Activated naive CD4-positive, alpha-beta T cell treated with anti-CD3 and anti-CD28 coated beads, Interleukin-2, amount 50 U/mL, for 24 hours (primary cell): ENCODE measurements at regions not wholly inside any gene's neighbourhood (a gene's known extent, or its start where the extent isn't known, plus 50 kb on each side); places are given as distances from the start of the nearest gene placed in this dataset.
"Not testable (repeated sequence)": the region's sequence is repeated elsewhere in the genome, so short reads cannot be mapped to it uniquely, and the experiment has no call there.

Experiments
- H3K27ac Mint-ChIP-seq: one replicate; pipeline ENCODE4 v1.8.0; 2021; ENCODE audit warnings: mild to moderate bottlenecking, mixed read lengths
- H3K27me3 Mint-ChIP-seq: one replicate; pipeline ENCODE4 v1.8.0; 2021; ENCODE audit warnings: mixed read lengths
- H3K36me3 Mint-ChIP-seq: one replicate; pipeline ENCODE4 v1.8.0; 2021; ENCODE audit warnings: mixed read lengths
- H3K4me1 Mint-ChIP-seq: one replicate; pipeline ENCODE4 v1.8.0; 2021; ENCODE audit warnings: mixed read lengths
- H3K4me3 Mint-ChIP-seq: one replicate; pipeline ENCODE4 v1.8.0; 2021; ENCODE audit warnings: mild to moderate bottlenecking, mixed read lengths
- H3K9me3 Mint-ChIP-seq: one replicate; pipeline ENCODE4 v1.8.0; 2021; ENCODE audit warnings: mixed read lengths

DNA sequence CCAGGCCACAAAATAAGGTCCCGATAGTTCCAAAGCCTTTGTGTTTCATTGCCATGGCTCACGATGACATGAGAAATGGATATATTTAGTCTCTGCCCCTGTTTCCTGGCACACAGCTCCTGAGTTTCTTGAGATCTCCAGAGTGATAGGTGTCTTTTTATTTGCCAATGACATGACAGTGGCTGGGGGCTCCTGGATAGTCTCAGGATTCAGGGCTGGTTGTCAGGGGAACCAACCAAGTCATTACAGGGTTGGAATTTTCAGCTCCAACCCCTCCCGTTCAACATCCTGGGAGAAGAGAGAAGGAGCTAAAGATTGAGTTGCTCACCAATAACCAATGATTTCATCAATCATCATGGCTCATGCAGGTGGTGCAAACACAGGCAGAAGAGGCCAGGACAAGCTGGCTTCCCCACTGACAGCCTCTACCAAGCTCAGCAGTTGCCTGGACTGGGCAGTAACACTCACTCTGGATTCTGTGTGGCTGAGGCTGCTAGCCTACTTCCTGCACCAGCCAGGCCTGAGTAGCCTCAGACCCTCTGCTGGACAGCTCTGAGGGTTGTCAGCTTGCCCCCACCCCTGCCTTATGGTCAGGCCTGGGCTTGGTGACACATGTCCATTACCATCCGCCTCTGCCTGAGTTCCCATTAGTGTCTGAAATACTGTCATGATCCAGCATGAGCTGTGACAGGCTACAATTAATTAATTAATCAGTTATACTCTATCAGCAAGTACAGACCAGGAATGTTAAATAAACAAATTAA lies 534.4 kb upstream of the CDH5 start:
- Mint-ChIP-seq H3K27me3 (peaks cover 3% of the 10 kb centered on the region), H3K36me3 (no peaks in the 10 kb centered on the region), H3K4me1 (no peaks in the 10 kb centered on the region), H3K4me3 (no peak overlapping the region), H3K27ac (no peak overlapping the region), H3K9me3 (peaks cover 5% of the 10 kb centered on the region)

- Mint-ChIP-seq H3K9me3 (peaks cover 5% of the 10 kb centered on the region), H3K27me3 (peaks cover 3% of the 10 kb centered on the region), H3K27ac (no peak overlapping the region), H3K4me3 (no peak overlapping the region), H3K4me1 (no peaks in the 10 kb centered on the region), H3K36me3 (no peaks in the 10 kb centered on the region)
These were observed 537.4 kb upstream of the CDH5 start for GRCh38 chr16:65829076-65829475.

GRCh38 chr16:65828296-65828695 lies 538.2 kb upstream of the CDH5 start:
- Mint-ChIP-seq H3K4me3 (no peak overlapping the region), H3K4me1 (no peaks in the 10 kb centered on the region), H3K27ac (no peak overlapping the region), H3K36me3 (no peaks in the 10 kb centered on the region), H3K9me3 (peaks cover 5% of the 10 kb centered on the region), H3K27me3 (peaks cover 3% of the 10 kb centered on the region)

- Mint-ChIP-seq H3K27me3 (peaks cover 3% of the 10 kb centered on the region), H3K9me3 (peaks cover 5% of the 10 kb centered on the region), H3K36me3 (no peaks in the 10 kb centered on the region), H3K4me1 (no peaks in the 10 kb centered on the region), H3K4me3 (no peak overlapping the region), H3K27ac (no peak overlapping the region)
These were observed 539.3 kb upstream of the CDH5 start for GRCh38 chr16:65827231-65827630.

GRCh38 chr16:65825191-65825856 lies 541.2 kb upstream of the CDH5 start:
- peaks cover 5% of the 10 kb centered on the region for H3K9me3 Mint-ChIP-seq
- no peaks in the 10 kb centered on the region for H3K4me1 Mint-ChIP-seq
- no peak overlapping the region for H3K4me3 Mint-ChIP-seq
- no peaks in the 10 kb centered on the region for H3K36me3 Mint-ChIP-seq
- peaks cover 3% of the 10 kb centered on the region for H3K27me3 Mint-ChIP-seq
- no peak overlapping the region for H3K27ac Mint-ChIP-seq

GRCh38 chr16:65822148-65822547 lies 544.3 kb upstream of the CDH5 start:
- Mint-ChIP-seq H3K4me3 (no peak overlapping the region), H3K27ac (no peak overlapping the region), H3K36me3 (no peaks in the 10 kb centered on the region), H3K4me1 (no peaks in the 10 kb centered on the region), H3K27me3 (no peaks in the 10 kb centered on the region), H3K9me3 (peaks cover 4% of the 10 kb centered on the region)

- Mint-ChIP-seq H3K36me3 (no peaks in the 10 kb centered on the region), H3K4me3 (no peak overlapping the region), H3K27me3 (peaks cover 2% of the 10 kb centered on the region), H3K9me3 (peaks cover 4% of the 10 kb centered on the region), H3K4me1 (no peaks in the 10 kb centered on the region), H3K27ac (no peak overlapping the region)
These were observed 547.2 kb upstream of the CDH5 start for GRCh38 chr16:65819136-65819898.

DNA sequence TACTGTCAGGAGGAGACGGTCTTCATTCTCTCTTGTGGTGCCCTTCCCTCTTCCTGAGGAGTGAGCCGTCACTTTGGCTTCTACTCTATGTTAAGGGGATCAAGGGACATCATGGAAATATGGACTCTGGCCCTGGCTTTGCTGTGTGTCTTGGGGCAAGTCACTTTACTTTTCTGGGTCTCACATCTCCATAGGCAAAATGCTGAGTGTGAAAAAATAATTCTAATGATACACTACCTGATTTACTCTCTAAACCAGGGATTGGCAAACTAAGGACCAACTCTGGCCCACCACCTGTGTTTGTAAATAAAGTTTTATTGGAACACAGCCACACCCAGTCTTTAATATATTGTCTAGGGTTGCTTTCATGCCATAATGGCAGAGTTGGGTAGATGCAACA lies 548.7 kb upstream of the CDH5 start:
- no peak overlapping the region for H3K4me3 Mint-ChIP-seq
- H3K4me1 Mint-ChIP-seq = no peaks in the 10 kb centered on the region
- H3K36me3 Mint-ChIP-seq = no peaks in the 10 kb centered on the region
- H3K27me3 Mint-ChIP-seq = peaks cover 5% of the 10 kb centered on the region
- H3K9me3 Mint-ChIP-seq = peaks cover 4% of the 10 kb centered on the region
- no peak overlapping the region for H3K27ac Mint-ChIP-seq

GRCh38 chr16:65817066-65817465 lies 549.4 kb upstream of the CDH5 start:
- peaks cover 4% of the 10 kb centered on the region for H3K9me3 Mint-ChIP-seq
- H3K4me3 Mint-ChIP-seq = no peak overlapping the region
- no peaks in the 10 kb centered on the region for H3K36me3 Mint-ChIP-seq

DNA sequence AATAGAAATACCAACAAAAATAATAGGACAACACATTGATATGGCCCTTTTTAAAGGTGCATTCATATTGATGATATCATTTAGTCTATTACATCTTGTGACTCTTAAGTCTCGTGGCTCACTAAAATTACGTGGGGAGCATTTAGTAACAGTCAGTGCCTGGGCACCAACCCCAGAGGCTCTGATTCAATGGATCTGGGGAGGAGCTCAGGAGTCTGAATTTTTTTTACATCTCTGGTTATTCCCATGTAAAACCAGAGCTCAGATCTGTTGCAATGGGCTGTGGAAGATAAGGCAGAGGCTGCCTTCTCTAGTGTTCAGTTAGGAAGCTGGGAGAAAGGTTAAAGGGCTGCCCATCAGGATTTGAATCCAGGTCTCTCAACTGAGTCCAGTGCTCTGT lies 549.9 kb upstream of the CDH5 start:
- Mint-ChIP-seq H3K36me3 (no peaks in the 10 kb centered on the region), H3K27ac (no peak overlapping the region), H3K4me1 (no peaks in the 10 kb centered on the region), H3K9me3 (peaks cover 4% of the 10 kb centered on the region), H3K4me3 (no peak overlapping the region), H3K27me3 (peaks cover 6% of the 10 kb centered on the region)

More at GRCh38 chr16:65817066-65817465, 549.4 kb upstream of the CDH5 start:
- H3K4me1 Mint-ChIP-seq = no peaks in the 10 kb centered on the region
- no peak overlapping the region for H3K27ac Mint-ChIP-seq
- H3K27me3 Mint-ChIP-seq = peaks cover 6% of the 10 kb centered on the region

- Mint-ChIP-seq H3K27ac (no peak overlapping the region), H3K4me1 (no peaks in the 10 kb centered on the region), H3K9me3 (peaks cover 4% of the 10 kb centered on the region), H3K4me3 (no peak overlapping the region), H3K27me3 (peaks cover 6% of the 10 kb centered on the region), H3K36me3 (no peaks in the 10 kb centered on the region)
These were observed 550.8 kb upstream of the CDH5 start for GRCh38 chr16:65815707-65816106.

- H3K27ac Mint-ChIP-seq, H3K27me3 Mint-ChIP-seq, H3K4me1 Mint-ChIP-seq, H3K4me3 Mint-ChIP-seq, H3K9me3 Mint-ChIP-seq, H3K36me3 Mint-ChIP-seq: not testable (repeated sequence)
These were observed 552.6 kb upstream of the CDH5 start for GRCh38 chr16:65813879-65814278.

DNA sequence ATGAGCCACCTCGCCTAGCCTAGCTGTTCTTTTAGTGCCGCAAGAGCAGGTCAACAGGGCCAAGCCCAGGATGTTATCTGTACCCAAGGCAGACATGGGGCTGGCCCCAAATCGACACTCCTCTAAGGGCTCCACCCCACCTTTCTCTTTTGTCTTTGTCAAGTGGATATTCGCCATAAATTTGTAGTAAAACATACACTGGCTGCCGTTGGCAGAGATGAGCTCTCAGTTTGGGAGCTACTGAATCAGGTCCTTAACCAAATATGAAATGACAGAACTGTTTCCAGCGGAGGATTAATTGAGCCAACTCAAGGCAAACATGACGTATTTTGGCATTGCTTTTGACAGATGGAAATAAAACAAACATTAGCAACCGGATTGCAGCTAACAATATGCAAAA lies 556.9 kb upstream of the CDH5 start:
- Mint-ChIP-seq H3K36me3 (peaks cover 2% of the 10 kb centered on the region), H3K27ac (no peak overlapping the region), H3K4me1 (no peaks in the 10 kb centered on the region), H3K27me3 (peaks cover 6% of the 10 kb centered on the region), H3K4me3 (no peak overlapping the region), H3K9me3 (peaks cover 12% of the 10 kb centered on the region)

DNA sequence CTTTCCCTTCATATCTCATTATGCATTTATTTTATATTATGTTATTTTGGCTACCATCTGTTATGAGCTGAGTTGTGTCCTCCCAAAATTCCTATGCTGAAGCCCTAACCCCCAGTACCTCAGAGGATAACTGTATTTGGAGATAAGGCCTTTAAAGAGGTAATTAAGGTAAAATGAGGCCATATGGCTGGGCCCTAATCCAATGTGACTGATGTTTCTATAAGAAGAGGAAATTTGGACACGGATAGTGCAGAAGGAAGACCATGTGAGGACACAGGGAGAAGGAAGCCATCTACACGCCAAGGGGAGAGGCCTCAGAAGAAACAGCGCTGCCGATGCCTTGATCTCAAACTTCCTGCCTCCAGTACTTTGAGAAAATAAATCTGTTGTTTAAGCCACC lies 557.7 kb upstream of the CDH5 start:
- Mint-ChIP-seq H3K27ac (no peak overlapping the region), H3K9me3 (peaks cover 13% of the 10 kb centered on the region), H3K4me1 (no peaks in the 10 kb centered on the region), H3K27me3 (peaks cover 6% of the 10 kb centered on the region), H3K36me3 (peaks cover 2% of the 10 kb centered on the region), H3K4me3 (no peak overlapping the region)

DNA sequence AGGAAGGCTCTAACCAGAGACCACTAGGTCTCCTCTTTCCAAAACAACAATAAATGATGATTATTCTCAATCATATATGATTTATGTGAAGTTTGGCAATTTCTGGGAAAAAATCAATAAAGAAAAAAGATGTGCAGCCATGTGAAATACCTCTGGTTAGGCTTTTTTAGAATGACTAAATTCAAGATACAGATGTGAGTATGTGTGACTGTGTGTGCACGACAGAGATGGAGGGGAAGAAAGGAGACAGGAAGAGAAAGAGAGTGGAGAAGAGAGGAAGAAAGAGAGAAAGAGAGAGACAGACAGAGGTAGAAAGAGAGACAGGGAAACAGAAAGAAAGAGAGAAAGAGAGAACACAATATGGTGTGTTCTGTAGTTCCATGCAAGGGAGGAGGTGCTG lies 558.6 kb upstream of the CDH5 start:
- H3K4me3 Mint-ChIP-seq = no peak overlapping the region
- peaks cover 4% of the 10 kb centered on the region for H3K27me3 Mint-ChIP-seq
- no peak overlapping the region for H3K27ac Mint-ChIP-seq
- H3K9me3 Mint-ChIP-seq = peaks cover 13% of the 10 kb centered on the region
- H3K4me1 Mint-ChIP-seq = no peaks in the 10 kb centered on the region
- H3K36me3 Mint-ChIP-seq = peaks cover 2% of the 10 kb centered on the region

DNA sequence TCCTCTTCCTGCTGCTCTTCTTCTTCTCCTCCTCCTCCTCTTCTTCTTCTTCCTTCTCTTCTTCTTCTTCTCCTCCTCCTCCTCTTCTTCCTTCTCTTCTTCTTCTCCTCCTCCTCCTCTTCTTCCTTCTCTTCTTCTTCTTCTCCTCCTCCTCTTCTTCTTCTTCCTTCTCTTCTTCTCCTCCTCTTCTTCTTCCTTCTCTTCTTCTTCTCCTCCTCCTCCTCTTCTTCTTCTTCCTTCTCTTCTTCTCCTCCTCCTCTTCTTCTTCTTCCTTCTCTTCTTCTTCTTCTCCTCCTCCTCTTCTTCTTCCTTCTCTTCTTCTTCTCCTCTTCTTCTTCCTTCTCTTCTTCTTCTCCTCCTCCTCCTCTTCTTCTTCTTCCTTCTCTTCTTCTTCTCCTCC lies 560.8 kb upstream of the CDH5 start:
- H3K27ac Mint-ChIP-seq, H3K4me3 Mint-ChIP-seq, H3K4me1 Mint-ChIP-seq, H3K27me3 Mint-ChIP-seq, H3K36me3 Mint-ChIP-seq: not testable (repeated sequence)
- H3K9me3 Mint-ChIP-seq = peaks cover 13% of the 10 kb centered on the region
